DMS53 treated with DMSO at 0.1 percent for 48 hours (cell line): ENCODE measurements at regions not wholly inside any gene's neighbourhood (a gene's known extent, or its start where the extent isn't known, plus 50 kb on each side); places are given as distances from the start of the nearest gene placed in this dataset.
A peak's percentile ranks its signal among the peaks of the same experiment; 100 is the strongest.

Source experiments
- DNase-seq: peaks from one replicate; lab custom pipeline; 2025; ENCODE audit not compliant: unreplicated experiment; lab: John Stamatoyannopoulos, UW

DNA sequence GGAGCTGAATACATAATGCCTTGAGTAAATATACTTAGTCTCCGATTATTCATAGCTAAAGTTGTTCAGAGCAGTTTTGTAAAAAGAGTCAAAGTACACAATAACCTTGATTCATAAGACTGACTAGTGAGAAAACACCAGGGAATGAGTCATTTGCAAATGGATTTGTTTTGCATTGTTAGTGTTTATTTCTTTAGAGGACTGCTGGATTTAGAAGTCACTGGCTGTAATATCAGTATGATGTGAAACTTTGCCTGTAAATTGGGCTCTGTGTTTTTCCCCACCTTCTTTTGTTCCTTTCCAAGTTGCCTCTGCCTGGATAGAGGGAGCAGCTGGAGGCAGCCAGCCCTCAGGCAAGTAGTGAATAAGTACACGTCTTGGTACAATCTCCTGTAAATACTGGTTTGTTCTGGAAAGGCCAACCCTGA, 474.7 kb downstream of the NUF2 start:
- DNase-seq, result peak; percentile 91

DNA sequence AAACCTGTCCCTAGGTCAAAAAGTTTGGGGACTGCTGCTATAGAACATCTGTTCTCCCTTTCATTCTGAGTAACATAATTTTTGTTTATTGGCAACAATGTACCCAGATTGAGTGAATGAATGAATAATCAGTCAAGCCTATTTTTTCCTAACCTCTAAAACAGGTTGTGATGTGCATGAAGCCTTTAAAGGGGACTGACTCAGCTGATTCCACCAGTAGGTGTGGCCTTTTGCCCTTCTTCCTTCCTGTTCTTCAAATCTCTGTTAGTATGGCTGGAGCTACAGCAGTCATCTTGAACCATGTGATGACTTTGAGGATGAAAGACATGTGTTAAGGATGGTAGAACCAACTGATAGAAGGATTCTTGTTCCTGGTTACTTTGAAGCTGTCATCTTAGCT, 476.1 kb downstream of the NUF2 start:
- DNase-seq, result no peak

DNA sequence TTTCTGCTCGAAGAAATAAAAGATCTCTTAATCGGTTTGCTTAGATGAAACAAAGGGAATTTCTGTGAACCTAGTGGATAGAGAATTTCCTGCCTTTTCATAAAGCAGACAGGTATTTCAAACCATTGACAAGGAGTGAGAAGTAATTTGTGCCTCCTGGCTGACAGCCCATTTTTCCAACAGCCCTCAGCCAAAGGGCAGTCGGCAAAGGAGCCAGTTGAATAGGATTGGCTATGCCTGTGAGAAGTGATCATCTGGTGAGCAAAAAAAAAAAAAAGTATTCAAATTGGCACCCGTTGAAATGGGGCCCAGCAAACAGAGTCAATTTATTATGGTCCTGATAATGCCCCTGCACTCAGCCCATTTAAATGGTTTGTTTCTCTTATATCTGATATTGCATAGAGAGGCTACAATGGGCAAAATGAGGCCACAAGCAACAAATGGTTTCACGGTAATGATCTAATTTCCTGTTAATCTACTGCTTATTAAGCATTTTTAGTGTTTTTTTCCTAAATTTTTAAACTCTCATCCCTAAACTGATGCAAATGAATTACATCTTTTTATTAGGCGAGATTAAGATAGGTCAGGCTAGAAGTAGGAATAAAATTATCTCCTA, 477.5 kb downstream of the NUF2 start:
- no peak for DNase-seq

DNA sequence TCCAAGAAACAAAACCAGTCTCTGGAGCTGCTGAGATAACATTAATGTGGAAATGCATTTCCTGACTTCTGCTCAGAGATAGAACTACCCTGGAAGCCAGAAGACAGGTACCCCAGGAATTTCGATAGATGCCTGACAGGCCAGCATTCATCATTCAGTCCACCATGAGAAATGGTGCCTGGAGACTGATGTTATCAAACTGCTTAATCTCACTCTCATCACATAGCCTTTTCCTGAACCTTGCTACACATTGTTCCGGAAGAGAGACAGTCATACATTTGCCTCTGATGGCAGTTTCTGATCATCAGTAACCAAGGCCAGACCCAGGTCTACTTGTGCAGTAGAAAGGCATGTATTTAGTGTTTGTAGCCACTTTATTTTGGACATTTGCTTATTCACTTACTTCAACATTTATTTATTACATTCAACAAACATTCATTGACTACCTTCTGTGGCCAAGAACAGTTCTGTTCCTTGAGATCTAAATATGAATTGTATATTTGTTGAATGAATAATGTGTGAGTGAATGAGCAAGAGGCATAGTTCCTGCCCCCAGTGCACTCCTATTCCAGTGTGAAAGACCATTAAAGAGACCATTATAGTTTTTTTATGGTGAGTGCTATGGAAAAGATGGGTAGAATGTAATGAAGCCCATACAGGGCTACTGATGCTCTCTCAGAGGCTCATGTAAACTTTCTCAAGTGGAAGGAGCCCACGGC, 485.7 kb downstream of the NUF2 start:
- no peak for DNase-seq

DNA sequence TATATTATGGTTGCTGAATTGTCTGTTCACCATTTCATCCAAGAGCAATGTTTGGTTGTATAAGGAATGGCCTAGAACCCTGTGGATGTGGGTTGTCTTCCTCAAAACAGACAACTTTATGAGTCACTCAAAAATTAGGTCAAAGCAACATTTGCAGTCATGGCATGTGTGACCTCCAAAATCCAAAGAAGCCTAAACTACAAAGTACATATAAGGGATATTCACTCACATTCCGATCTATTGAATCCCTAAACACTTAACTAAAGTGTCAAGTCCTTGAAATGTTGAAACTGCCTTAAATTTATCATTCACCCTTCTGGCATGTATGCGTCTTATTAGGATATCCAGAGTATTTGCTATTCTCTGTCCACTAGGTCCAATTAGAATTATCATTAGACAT, 491.5 kb downstream of the NUF2 start:
- no peak for DNase-seq

DNA sequence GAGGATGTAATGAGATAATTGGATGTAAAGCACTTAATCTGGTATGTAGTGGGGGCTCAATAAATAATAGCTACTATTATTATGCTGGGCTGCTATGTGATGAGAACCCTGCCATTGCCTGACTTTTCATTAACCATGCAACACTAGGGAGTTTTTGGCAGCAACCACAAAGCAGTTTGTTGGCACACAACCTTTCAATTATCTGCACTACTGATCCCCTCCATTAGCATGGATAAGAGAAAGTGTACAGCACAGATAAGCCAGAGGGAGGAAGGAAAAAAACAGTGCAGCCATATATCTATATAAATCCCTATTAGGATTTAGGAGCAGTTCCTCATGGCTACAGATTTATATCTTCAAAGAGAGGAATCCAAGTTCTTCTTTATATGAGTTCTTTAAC, 498.5 kb downstream of the NUF2 start:
- DNase-seq, result no peak

DNA sequence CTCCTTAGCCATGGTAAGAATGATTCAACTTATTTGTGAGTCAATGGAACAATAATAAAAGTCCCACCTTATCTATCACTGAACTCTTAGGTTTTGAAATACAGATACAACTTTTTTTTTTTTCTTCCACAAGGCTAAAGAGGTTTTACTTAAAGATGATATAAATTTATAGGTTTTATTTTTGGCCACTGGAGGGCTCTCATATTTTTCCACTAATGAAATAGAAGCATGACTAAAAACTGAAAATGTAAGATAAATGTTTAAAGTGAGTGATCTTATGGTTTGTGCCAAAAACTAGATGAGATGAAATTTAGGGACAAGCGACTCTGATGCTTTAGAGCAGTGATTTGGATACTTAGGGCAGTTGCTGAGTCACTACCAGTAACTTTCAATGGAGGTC, 499.0 kb downstream of the NUF2 start:
- no peak for DNase-seq

DNA sequence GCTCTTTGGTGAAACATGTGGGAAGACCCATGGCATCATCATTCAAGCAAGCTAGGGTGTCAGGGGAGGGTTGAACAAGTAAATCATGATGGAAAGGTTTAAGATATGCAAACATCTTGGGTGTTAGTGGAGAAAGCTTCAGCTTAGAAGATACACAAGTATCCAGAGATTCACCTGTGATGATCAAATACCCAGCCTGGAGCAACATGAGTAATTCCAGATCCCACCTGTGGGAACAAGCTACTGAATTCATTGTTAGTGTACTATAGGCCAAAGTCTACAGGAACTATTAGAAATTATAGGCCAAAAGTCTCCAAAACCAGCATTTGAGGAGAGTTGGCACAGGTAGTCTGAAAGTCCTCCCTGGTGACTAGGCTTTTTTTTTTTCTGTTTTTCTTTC, 499.9 kb downstream of the NUF2 start:
- no peak for DNase-seq

DNA sequence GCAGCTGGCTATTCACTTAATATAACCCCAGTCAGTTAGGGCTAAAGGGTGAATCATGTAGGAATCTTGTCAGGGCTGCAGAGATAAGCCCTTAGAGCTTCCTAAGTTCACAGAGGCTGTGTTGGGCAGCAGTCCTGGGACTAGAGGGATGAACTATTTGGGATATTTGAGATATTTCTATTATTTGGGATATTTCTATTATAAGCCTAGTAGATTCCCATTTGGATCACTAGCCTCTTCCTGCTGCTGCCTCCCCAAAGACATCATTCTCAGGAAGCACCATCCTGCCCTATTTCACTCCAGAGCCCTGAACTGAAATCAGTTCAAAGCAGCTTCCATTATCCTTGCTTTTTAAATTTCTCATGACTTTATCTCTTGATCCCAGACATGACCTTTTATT, 501.3 kb downstream of the NUF2 start:
- no peak for DNase-seq

DNA sequence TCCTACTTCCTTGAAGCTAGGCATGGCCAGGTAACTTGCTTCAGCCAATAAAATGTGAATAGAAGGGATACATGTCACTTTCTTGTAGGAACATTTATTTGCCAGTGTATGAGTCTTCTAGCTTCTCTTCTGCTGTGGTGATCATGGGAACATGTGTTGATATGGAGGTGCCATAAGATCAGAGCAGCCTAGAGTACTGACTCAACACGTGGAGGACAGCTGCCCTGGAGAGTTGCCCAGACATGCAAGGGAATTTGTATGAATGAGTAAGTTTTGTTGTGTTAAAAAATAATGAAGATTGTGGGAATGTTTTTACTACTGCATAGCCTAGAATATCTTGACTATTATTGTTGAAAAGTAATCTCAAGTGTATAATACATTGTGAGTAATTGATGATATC, 502.3 kb downstream of the NUF2 start:
- no peak for DNase-seq

DNA sequence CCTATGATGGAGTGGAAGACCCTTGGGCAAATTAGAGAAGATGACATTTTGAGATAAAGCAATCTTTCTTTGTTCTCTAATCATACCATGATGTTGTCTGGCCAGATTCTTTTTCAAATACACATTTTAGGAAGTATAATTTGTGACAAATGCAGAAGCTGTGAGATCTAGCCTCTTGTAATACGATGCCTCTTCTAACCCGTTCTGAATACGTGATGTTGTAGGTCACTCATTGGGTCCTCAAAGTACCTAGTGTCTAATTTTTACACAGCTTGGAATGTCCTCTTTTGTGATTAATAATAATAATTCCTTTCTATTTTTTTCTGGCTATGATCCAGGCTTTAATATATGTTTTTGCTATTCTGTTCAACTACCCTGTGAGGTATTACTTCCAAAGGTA, 502.7 kb downstream of the NUF2 start:
- no peak for DNase-seq

DNA sequence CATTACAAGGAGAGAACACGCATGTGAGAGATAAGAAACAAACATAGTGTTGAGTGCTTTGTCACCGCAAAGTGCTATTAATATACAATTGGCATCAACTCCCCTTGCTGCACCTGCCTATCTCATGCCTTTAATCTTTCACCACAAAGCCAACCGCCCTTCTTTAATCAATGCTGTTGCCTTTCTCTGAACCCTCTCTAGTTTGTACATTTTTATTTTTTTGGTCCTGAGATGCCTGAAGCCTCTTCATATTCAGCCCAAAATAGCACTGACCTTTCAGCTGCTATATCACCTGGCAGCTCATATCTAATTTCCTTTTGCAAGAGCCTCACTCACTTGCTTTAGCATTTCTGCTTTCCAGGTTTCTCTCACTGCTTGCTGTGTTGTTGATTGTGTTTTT, 504.7 kb downstream of the NUF2 start:
- peak; percentile 78 for DNase-seq

DNA sequence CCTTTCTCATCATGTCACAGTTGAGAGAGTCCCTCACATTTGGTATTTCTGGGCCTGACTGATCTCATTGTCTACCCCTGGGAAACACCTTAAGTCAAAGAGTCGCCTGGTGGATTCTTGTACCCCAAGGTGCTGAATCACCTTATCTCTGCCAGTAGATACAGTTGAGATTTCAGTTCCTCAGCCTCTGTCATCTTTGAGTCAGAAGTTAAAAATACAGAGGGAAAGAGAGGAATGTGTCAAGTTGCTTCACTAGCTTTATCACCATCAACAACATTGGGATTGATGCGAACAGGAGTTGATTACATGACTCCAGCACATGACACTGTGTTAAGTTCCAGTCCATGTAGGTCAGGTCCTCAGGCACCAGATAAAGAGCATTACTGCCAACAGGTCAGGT, 513.0 kb downstream of the NUF2 start:
- no peak for DNase-seq

DNA sequence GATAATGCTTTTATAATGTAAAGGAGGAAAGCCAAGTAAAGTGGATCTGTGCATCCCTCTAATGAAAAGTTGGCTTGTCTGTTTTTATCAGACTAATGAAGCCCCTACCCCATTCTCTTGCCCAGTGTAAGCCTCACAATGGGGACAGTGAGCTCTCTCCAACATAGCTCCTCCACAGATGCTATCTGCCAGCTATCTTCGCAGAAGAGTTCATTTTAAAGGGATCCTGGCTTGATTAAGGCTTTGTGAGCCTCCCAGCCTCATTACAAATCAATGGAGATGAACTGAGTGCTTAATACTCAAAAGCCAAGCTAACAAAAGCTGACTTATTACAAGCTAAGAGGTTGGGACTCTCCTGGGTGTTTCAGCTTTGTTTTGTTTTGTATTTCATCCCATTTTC, 514.7 kb downstream of the NUF2 start:
- no peak for DNase-seq

DNA sequence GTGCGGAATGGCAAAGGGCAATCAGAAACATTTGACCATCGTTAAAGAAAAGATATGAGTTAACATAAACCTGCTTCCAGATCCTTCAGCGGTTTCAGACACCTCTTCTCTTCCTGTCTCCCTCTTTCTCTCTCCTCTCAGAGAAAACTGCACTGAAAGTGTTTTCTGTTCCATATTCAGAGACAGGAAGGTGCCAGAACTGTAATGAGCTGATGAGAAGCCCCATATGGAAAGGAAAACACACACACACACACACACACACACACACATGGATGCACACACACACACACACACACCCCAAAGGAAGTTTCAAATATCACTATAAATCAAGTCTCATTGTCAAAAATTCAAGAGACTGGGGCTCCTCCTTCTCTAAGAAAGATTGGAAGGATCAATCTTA, 515.5 kb downstream of the NUF2 start:
- no peak for DNase-seq

DNA sequence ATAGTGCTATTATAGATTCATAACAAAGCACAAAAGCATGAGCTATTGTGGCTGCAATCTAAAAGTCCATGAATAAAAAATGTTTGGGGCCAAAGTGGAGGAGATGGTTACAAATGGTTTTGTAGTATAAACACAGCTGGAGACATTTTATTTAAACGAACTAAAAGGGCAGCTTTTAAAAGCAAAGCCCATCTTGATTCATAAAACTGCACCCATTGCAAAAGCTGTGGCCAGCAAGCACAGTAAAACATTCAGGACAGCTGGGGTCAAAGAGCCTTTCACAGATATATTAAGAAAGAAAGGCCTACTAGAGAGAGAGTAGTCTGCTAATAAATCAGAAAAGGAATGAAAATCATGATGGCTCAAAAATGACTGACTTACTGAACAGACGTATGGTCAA, 520.8 kb downstream of the NUF2 start:
- no peak for DNase-seq

DNA sequence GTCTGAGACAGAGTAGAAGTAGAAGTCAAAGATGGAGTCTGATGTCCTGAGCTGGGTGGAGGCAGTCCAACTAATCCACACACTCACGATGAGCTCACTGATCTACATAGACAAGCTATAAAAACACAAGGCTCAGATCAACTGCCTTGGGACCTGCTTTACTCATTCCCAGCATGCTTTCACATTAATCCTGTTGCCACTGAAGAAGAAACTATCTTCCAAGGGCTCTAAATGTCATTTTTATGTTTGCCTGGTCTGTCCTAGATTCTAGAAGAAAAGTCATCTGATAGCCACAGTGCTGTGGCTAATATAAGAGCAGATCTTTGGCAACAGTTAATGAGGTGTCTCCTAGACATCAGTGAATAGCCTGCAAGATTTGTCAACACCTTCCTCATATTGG, 522.7 kb downstream of the NUF2 start:
- DNase-seq, result no peak

DNA sequence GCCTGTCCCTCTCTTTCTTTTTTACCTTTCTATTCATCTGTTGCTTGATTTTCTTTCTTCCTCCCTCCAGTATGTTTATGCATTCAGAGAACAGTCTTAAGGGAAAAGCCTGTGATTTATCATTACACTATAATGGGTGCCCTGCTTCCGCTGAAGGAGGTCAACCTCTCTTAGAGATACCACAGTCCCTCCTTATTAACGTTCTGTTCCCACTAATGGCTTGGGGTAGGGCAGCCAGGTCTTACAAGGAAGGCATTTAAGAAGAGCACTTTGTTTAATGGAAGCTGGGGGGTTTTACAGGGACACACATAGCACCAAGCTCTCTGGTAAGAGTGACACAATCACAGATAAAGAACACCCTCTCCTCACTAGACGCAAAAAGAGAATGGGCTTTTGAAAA, 523.5 kb downstream of the NUF2 start:
- DNase-seq, result no peak

DNA sequence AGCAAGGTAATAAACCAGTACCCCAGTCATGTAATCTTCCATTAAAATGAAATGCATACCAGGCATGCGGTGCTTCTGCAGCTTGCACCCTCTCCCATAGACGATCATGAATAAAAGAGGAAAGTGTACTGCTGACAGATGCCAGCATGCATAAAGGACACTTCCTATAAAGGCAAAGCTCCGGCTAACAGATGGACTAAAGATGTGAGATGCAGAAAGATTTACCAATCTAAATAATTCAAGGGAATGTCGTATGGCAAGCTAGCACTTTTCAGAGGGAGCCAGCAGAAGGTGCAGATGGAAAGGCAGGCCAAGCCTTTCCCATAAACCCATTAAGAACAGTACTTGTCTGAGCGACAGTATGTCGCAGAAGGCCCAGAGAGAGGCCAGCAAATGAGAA, 542.0 kb downstream of the NUF2 start:
- DNase-seq, result no peak

DNA sequence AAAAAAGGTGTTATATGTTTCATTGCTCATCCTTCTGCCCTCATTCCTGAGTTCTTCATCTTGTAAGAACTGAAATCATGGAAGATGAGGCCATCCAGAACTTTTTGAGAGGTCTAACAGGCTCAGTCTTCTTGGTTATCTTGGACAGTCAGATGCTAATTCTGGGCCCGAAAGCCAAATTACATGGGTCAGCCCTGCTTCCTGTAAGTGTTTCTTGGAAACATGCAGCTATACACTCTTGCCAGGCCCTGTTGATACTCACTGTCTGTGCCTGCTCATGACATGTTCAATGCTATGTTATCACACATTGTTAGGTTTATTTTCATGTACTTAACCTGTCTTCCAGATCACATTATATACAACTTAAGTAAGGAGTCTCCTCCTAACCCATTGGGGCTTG, 542.5 kb downstream of the NUF2 start:
- no peak for DNase-seq

DNA sequence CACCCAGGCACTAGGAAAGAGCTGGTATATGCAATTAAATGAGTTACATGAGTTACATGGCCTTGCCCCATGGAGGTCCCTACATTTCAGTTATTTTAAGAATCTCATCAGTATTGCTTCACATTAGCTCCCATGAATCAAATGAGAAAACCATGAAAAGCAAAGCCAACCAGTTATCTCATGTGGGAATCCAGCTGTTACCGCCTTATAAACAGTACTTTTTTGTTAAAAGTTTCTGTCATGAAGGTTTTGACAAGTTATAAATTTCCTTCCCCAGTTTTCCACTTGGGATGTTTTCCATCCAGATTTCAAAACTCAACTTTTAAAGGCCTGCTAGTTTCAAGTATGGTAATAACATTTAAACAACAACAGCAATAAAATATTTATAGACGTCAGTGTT, 544.8 kb downstream of the NUF2 start:
- no peak for DNase-seq

DNA sequence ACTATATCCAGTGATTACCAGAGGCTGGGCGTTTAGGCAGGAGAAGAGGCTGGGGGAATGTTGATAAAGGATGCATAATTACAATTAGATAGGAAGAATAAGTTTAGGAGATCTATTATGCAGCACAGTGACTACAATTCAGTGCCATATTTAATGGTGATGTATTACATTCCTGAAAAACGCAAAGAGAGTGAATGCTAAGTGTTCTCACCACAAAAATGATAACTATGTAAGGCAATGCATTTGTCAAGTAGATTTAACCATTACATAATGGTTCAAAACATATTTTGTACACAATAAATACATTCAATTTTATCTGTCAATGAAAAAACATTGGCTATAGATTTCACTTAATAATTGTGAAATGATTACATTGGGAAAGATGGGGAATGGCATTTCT, 548.9 kb downstream of the NUF2 start:
- DNase-seq, result no peak

DNA sequence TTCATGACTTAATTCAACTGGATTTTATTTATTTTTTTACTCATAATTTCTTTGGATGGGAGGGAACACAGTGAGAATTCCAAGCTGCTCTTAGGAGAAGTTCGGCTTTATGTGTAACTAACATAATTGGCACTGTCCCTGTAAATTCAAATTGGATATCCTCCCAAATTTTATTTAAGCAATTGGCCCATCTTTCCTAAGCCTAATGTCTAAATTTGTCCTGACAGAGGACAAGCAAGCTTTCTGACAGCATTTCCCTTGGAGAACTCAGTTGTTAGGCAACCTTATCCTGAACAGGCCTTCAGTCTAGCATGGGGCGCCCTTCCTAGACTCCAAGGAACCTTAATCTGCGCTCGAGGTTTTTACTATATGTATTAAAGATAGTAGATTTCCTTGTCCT, 550.3 kb downstream of the NUF2 start:
- DNase-seq, result no peak
